ENCODE measurements at regions not wholly inside any gene's neighbourhood (a gene's known extent, or its start where the extent isn't known, plus 50 kb on each side); places are given as distances from the start of the nearest gene placed in this dataset.

DNA sequence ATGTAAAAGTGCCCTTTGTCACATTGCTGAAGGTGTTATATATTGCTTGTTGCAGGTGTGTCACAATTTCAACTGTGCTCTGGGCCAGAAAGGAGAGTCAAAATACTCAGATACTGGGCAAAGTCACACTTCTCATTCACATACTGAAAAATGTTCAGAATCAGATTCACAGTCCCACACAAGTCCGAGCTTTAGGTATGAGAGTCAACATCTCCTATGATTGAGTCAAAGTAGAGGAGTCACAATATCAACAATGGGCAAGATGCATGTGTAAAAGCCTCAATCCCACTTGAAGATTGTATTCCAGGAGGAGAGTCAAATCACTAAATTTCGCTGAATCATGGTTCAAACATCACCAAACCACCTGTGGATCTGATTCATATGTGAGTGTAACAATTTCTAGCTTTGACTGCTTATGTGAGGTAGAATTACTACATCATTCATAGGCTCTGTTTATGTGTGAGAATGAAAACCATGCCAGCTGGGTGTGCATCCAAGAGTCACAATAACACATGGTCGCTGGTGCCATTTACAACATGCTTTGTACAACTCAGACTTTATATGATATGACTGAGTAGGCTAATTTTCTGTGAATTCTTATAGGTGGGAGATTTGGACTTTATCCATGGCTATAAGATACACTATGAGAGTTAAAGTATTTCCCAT is 1039.8 kb upstream of the AMELY start:
- Histone ChIP-seq H3K36me3 (ENCODE audit: insufficient read depth, low read length) (no peaks in the 10 kb centered on the region), H3K9ac (ENCODE audit: low read length) (no peak overlapping the region), H3K4me1 (ENCODE audit: insufficient read depth, low read length, severe bottlenecking) (no peaks in the 10 kb centered on the region), H3K9me3 (ENCODE audit: low read length) (no peaks in the 10 kb centered on the region), H3K27me3 (ENCODE audit: insufficient read depth, low read length) (no peaks in the 10 kb centered on the region), H3K27ac (ENCODE audit: low read depth, low read length, poor library complexity, severe bottlenecking) (no peak overlapping the region), H3K79me2 (ENCODE audit: insufficient read depth, low read length) (no peaks in the 10 kb centered on the region), H3K4me2 (ENCODE audit: low read length) (no peak overlapping the region), H3K4me3 (ENCODE audit: low read depth, low read length, poor library complexity, severe bottlenecking) (no peak overlapping the region), H4K20me1 (ENCODE audit: insufficient read depth, low read length) (no peaks in the 10 kb centered on the region), H3F3A (ENCODE audit: insufficient read depth, low read length) (no peaks in the 10 kb centered on the region), H3K9me2 (ENCODE audit: low read depth, low read length) (no peaks in the 10 kb centered on the region), H2AFZ (ENCODE audit: low read length) (no peak overlapping the region)
- TF ChIP-seq, protein P1, sequence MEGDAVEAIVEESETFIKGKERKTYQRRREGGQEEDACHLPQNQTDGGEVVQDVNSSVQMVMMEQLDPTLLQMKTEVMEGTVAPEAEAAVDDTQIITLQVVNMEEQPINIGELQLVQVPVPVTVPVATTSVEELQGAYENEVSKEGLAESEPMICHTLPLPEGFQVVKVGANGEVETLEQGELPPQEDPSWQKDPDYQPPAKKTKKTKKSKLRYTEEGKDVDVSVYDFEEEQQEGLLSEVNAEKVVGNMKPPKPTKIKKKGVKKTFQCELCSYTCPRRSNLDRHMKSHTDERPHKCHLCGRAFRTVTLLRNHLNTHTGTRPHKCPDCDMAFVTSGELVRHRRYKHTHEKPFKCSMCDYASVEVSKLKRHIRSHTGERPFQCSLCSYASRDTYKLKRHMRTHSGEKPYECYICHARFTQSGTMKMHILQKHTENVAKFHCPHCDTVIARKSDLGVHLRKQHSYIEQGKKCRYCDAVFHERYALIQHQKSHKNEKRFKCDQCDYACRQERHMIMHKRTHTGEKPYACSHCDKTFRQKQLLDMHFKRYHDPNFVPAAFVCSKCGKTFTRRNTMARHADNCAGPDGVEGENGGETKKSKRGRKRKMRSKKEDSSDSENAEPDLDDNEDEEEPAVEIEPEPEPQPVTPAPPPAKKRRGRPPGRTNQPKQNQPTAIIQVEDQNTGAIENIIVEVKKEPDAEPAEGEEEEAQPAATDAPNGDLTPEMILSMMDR (IDR thresholded peaks at IDR 0.05; ENCODE audit: low read length) = no peak
- no peak for TF ChIP-seq EZH2 (IDR thresholded peaks at IDR 0.05; ENCODE audit: borderline replicate concordance, low read length)

DNA sequence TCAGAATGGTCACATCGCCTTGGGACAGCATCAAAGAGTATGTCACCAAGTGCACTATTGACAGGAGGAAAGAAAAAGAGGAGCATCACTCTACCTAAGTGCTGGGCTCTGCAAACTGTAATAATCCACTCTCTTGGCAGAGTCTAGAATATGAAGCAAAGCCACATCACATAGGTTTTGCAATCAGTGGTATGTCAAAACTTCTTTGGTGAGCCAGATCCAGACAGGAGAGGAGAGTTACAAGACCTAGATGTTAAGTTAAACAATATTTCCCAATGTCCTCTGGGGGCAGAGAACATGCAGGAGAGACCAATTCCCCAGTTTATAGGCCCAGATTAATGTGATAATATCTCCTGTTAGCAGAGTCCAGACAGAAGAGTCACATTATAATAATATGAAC is 1032.6 kb upstream of the AMELY start:
- H3F3A ChIP-seq (ENCODE audit: insufficient read depth, low read length) = no peaks in the 10 kb centered on the region

DNA sequence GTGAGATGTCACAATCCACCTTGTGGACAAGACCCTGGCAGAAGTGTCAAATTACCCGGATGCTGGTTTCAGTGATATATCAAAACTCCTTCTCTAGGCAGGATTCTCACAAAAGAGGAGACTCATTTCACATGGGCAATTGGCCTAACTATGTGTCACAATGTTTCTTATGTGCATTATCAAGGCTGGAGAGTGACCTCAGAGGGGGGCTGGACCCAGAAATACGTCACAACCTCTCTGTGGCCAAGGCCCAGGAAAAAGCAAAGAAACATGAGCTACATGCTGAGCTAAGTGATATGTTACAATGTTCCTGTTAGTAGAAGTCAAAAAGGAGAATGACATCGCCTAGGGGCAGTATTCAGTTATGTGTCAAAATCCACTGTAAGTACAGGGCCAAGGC is 1031.2 kb upstream of the AMELY start:
- H4K20me1 ChIP-seq (ENCODE audit: insufficient read depth, low read length) = no peaks in the 10 kb centered on the region
- H3K27me3 ChIP-seq (ENCODE audit: insufficient read depth, low read length) = no peaks in the 10 kb centered on the region
- no peak overlapping the region for H3K4me3 ChIP-seq (ENCODE audit: low read depth, low read length, poor library complexity, severe bottlenecking)
- no peaks in the 10 kb centered on the region for H3K36me3 ChIP-seq (ENCODE audit: insufficient read depth, low read length)
- H2AFZ ChIP-seq (ENCODE audit: low read length) = no peak overlapping the region
- TF ChIP-seq EZH2 (IDR thresholded peaks at IDR 0.05; ENCODE audit: borderline replicate concordance, low read length) = no peak
- TF ChIP-seq, protein P1 (IDR thresholded peaks at IDR 0.05; ENCODE audit: low read length) = no peak
- H3K27ac ChIP-seq (ENCODE audit: low read depth, low read length, poor library complexity, severe bottlenecking) = no peak overlapping the region
- H3K9me3 ChIP-seq (ENCODE audit: low read length) = no peaks in the 10 kb centered on the region
- H3K9me2 ChIP-seq (ENCODE audit: low read depth, low read length) = no peaks in the 10 kb centered on the region
- no peaks in the 10 kb centered on the region for H3F3A ChIP-seq (ENCODE audit: insufficient read depth, low read length)
- H3K9ac ChIP-seq (ENCODE audit: low read length) = no peak overlapping the region
- H3K79me2 ChIP-seq (ENCODE audit: insufficient read depth, low read length) = no peaks in the 10 kb centered on the region
- H3K4me1 ChIP-seq (ENCODE audit: insufficient read depth, low read length, severe bottlenecking) = peaks cover 6% of the 10 kb centered on the region
- H3K4me2 ChIP-seq (ENCODE audit: low read length) = no peak overlapping the region

More for the DNA sequence above, 1032.6 kb upstream of the AMELY start:
- H3K36me3 ChIP-seq (ENCODE audit: insufficient read depth, low read length) = no peaks in the 10 kb centered on the region
- H3K27ac ChIP-seq (ENCODE audit: low read depth, low read length, poor library complexity, severe bottlenecking) = no peak overlapping the region
- H3K4me2 ChIP-seq (ENCODE audit: low read length) = no peak overlapping the region
- H3K4me3 ChIP-seq (ENCODE audit: low read depth, low read length, poor library complexity, severe bottlenecking) = no peak overlapping the region
- no peak overlapping the region for H2AFZ ChIP-seq (ENCODE audit: low read length)
- no peaks in the 10 kb centered on the region for H3K9me3 ChIP-seq (ENCODE audit: low read length)
- no peaks in the 10 kb centered on the region for H4K20me1 ChIP-seq (ENCODE audit: insufficient read depth, low read length)
- no peaks in the 10 kb centered on the region for H3K79me2 ChIP-seq (ENCODE audit: insufficient read depth, low read length)
- TF ChIP-seq EZH2 (IDR thresholded peaks at IDR 0.05; ENCODE audit: borderline replicate concordance, low read length) = no peak
- TF ChIP-seq, protein P1 (IDR thresholded peaks at IDR 0.05; ENCODE audit: low read length) = no peak
- no peak overlapping the region for H3K9ac ChIP-seq (ENCODE audit: low read length)
- H3K27me3 ChIP-seq (ENCODE audit: insufficient read depth, low read length) = no peaks in the 10 kb centered on the region
- no peaks in the 10 kb centered on the region for H3K4me1 ChIP-seq (ENCODE audit: insufficient read depth, low read length, severe bottlenecking)
- no peaks in the 10 kb centered on the region for H3K9me2 ChIP-seq (ENCODE audit: low read depth, low read length)
